ENCODE measurements at regions not wholly inside any gene's neighbourhood (a gene's known extent, or its start where the extent isn't known, plus 50 kb on each side); places are given as distances from the start of the nearest gene placed in this dataset.

DNA sequence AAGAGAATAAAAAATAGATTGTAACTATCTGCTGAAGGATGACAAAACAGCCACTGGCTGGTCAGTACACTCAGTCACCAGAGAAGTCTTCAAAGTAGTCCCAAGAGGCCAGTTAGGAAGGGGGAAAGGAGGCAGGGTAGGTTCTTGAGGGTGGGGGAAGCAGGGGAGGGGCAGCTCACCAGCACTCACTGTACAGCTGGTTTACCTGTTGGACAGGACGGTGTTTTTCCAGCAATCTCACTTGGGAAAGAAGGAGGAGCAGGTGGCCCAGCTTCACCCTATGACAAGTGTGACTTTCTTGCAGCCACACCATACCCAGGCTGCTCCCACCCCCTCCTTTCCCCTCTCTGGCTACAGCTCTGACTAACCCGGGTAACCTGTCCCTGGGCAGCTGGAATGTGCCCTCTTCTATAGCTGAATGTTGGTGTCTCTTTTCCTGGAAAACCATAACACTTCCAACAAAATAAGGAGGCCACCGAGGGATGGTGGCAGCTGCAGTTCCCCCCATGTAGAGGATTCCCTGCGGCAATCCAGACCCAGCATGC is 203.4 kb upstream of the NSMCE3 start:
- H3K27me3 ChIP-seq (ENCODE audit: control insufficient read depth, insufficient read depth, low read length): no peaks in the 10 kb centered on the region
- no peak overlapping the region for H3K27ac ChIP-seq (ENCODE audit: low read depth, low read length)
- POLR2A ChIA-PET: no interaction called here
- DNase-seq (ENCODE audit: low read depth, low spot score): no peak
- H3K4me3 ChIP-seq (ENCODE audit: low read depth, low read length): no peak overlapping the region
- no peaks in the 10 kb centered on the region for H3K9me3 ChIP-seq (ENCODE audit: control insufficient read depth, insufficient read depth, low read length)
- CTCF ChIA-PET: no interaction called here
- TF ChIP-seq, protein P1, sequence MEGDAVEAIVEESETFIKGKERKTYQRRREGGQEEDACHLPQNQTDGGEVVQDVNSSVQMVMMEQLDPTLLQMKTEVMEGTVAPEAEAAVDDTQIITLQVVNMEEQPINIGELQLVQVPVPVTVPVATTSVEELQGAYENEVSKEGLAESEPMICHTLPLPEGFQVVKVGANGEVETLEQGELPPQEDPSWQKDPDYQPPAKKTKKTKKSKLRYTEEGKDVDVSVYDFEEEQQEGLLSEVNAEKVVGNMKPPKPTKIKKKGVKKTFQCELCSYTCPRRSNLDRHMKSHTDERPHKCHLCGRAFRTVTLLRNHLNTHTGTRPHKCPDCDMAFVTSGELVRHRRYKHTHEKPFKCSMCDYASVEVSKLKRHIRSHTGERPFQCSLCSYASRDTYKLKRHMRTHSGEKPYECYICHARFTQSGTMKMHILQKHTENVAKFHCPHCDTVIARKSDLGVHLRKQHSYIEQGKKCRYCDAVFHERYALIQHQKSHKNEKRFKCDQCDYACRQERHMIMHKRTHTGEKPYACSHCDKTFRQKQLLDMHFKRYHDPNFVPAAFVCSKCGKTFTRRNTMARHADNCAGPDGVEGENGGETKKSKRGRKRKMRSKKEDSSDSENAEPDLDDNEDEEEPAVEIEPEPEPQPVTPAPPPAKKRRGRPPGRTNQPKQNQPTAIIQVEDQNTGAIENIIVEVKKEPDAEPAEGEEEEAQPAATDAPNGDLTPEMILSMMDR (IDR thresholded peaks at IDR 0.05; ENCODE audit: low read depth, low read length): no peak

DNA sequence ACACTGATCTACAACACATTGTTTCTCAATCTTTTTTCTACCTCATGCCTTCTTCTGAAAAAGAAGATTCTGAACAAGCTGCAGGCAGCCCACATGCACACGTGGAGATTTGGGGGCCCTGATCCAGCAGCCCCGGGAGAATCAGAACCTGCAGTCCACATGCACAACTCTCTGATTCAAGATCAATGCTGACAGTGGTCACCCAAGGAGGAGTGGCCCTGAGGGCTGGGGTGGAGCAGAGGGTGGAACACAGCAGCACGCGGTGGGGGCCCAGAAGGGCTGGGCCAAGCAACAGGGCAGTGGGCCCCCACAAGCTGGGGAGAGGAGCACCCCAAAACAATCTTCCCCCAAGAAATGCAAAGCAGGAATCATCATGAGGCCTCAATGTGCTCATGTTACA is 202.1 kb upstream of the NSMCE3 start:
- CTCF ChIA-PET: no interaction called here

DNA sequence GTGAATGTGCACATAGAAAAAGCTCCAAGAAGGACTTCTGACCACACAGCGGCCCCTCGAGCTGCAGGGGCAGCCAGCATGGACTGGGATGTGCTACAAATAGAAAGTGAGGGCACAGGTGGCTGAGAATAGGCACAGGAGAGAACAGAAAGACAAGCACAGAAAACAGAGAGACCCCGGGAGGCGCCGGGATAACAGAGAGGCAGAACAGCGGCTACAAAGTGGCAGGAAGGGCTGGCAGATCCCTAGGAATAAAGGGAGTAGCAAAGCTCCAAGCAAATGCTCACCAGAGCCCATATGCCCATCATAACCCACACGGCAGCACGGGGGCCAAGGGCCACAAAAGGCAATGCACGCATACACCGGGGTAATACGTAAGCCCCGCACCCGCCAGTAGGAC is 201.7 kb upstream of the NSMCE3 start:
- H3K4me3 ChIP-seq (ENCODE audit: low read depth, low read length): no peak overlapping the region
- TF ChIP-seq, protein P1 (IDR thresholded peaks at IDR 0.05; ENCODE audit: low read depth, low read length): no peak
- no peak for DNase-seq (ENCODE audit: low read depth, low spot score)
- CTCF ChIA-PET: no interaction called here
- POLR2A ChIA-PET: no interaction called here
- no peaks in the 10 kb centered on the region; the same call in 1 of the 2 replicates for H3K9me3 ChIP-seq (ENCODE audit: control insufficient read depth, insufficient read depth, low read length)
- H3K27me3 ChIP-seq (ENCODE audit: control insufficient read depth, insufficient read depth, low read length): no peaks in the 10 kb centered on the region
- H3K27ac ChIP-seq (ENCODE audit: low read depth, low read length): no peak overlapping the region

More for the DNA sequence above, 202.1 kb upstream of the NSMCE3 start:
- DNase-seq (ENCODE audit: low read depth, low spot score): no peak
- Histone ChIP-seq H3K9me3 (ENCODE audit: control insufficient read depth, insufficient read depth, low read length) (no peaks in the 10 kb centered on the region), H3K27me3 (ENCODE audit: control insufficient read depth, insufficient read depth, low read length) (no peaks in the 10 kb centered on the region), H3K27ac (ENCODE audit: low read depth, low read length) (no peak overlapping the region), H3K4me3 (ENCODE audit: low read depth, low read length) (no peak overlapping the region)
- TF ChIP-seq, protein P1 (IDR thresholded peaks at IDR 0.05; ENCODE audit: low read depth, low read length): no peak
- POLR2A ChIA-PET: no interaction called here

DNA sequence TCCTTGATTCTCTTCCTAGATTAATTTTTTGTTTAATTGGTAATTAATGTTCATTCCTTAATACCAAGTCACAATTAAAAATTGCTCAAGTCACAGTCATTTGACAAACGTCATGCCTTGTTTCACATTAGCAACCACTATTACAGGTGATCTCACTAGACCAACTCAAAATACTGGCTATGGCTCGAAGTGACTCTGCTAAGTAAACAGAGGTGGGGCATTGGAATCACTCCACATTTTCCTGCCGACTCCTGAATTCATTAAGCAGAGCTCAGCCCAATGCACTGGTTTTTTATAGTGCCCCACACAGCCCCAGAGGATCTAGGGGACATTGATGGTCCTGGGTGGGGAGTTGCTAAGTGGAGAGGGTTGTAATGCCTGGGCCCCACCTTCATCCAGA is 201.2 kb upstream of the NSMCE3 start:
- Histone ChIP-seq H3K9me3 (ENCODE audit: control insufficient read depth, insufficient read depth, low read length) (no peaks in the 10 kb centered on the region; the same call in 1 of the 2 replicates), H3K27ac (ENCODE audit: low read depth, low read length) (no peak overlapping the region), H3K4me3 (ENCODE audit: low read depth, low read length) (no peak overlapping the region), H3K27me3 (ENCODE audit: control insufficient read depth, insufficient read depth, low read length) (no peaks in the 10 kb centered on the region)
- TF ChIP-seq, protein P1 (IDR thresholded peaks at IDR 0.05; ENCODE audit: low read depth, low read length): no peak
- POLR2A ChIA-PET: no interaction called here
- DNase-seq (ENCODE audit: low read depth, low spot score): no peak
- CTCF ChIA-PET: no interaction called here

DNA sequence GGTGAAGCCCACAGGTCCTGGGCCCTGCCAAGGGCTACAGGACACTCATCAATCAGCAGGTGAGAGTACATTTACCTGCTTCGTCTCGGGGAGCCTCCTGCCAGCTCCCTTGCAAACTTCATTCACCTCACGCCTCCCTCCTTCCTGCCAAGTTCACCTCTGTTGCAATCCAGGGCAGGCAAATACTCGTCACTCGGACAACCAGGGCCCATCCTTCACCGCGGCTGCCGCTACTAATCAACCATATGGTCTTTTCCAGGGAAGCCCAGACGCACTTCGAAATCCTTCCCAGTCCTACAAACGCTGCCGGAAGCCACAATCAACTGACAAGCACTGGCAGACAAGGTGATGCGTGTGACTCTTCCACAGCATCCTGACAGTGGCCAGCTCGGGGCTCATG is 200.7 kb upstream of the NSMCE3 start:
- CTCF ChIA-PET: no interaction called here
- no peak overlapping the region for H3K27ac ChIP-seq (ENCODE audit: low read depth, low read length)
- H3K4me3 ChIP-seq (ENCODE audit: low read depth, low read length): no peak overlapping the region
- no peaks in the 10 kb centered on the region for H3K27me3 ChIP-seq (ENCODE audit: control insufficient read depth, insufficient read depth, low read length)
- TF ChIP-seq, protein P1 (IDR thresholded peaks at IDR 0.05; ENCODE audit: low read depth, low read length): no peak
- DNase-seq (ENCODE audit: low read depth, low spot score): no peak
- H3K9me3 ChIP-seq (ENCODE audit: control insufficient read depth, insufficient read depth, low read length): no peaks in the 10 kb centered on the region; the same call in 1 of the 2 replicates
- POLR2A ChIA-PET: no interaction called here
